Progenitor cell of endocrine pancreas (in vitro differentiated cells): ENCODE measurements at regions not wholly inside any gene's neighbourhood (a gene's known extent, or its start where the extent isn't known, plus 50 kb on each side); places are given as distances from the start of the nearest gene placed in this dataset.

Experiments
- DNase-seq: peaks from one replicate; pipeline ENCODE4 v3.0.0; 2021; ENCODE audit warnings: low spot score; ENCODE audit not compliant: unreplicated experiment
- H3K27ac Mint-ChIP-seq: 2 replicates; pipeline ENCODE4 v1.8.0; 2021; ENCODE audit warnings: mild to moderate bottlenecking, moderate library complexity, mixed read lengths
- H3K27me3 Mint-ChIP-seq: 2 replicates; pipeline ENCODE4 v1.8.0; 2021; ENCODE audit warnings: mixed read lengths
- H3K36me3 Mint-ChIP-seq: 2 replicates; pipeline ENCODE4 v1.8.0; 2022; ENCODE audit warnings: mixed read lengths; ENCODE audit not compliant: insufficient read depth
- H3K4me1 Mint-ChIP-seq: 2 replicates; pipeline ENCODE4 v1.8.0; 2021; ENCODE audit warnings: low read depth, mixed read lengths
- H3K4me3 Mint-ChIP-seq: 2 replicates; pipeline ENCODE4 v1.8.0; 2021; ENCODE audit warnings: low read depth, mild to moderate bottlenecking, moderate library complexity, mixed read lengths
- H3K9me3 Mint-ChIP-seq: 2 replicates; pipeline ENCODE4 v1.8.0; 2021; ENCODE audit warnings: low read depth, mixed read lengths
- CTCF ChIP-seq: fragments of 200-600 bp; sonication (generic); IDR thresholded peaks from one replicate; pipeline ENCODE4 v1.5.0; 2021; ENCODE audit warnings: antibody characterized with exemption, mild to moderate bottlenecking; ENCODE audit not compliant: unreplicated experiment

GRCh38 chr4:34112573-34112972 is 2131.7 kb downstream of the ARAP2 start:
- Mint-ChIP-seq H3K27me3 (no peaks in the 10 kb centered on the region), H3K4me3 (no peak overlapping the region), H3K27ac (no peak overlapping the region), H3K9me3 (no peaks in the 10 kb centered on the region), H3K36me3 (no peaks in the 10 kb centered on the region), H3K4me1 (no peaks in the 10 kb centered on the region)
- no peak for DNase-seq
- no peak for TF ChIP-seq CTCF

- H3K36me3 Mint-ChIP-seq = no peaks in the 10 kb centered on the region
- no peak for DNase-seq
- no peaks in the 10 kb centered on the region for H3K27me3 Mint-ChIP-seq
- no peak overlapping the region for H3K27ac Mint-ChIP-seq
- no peak overlapping the region for H3K4me3 Mint-ChIP-seq
- peaks cover 3% of the 10 kb centered on the region for H3K4me1 Mint-ChIP-seq
- H3K9me3 Mint-ChIP-seq = peaks cover 23% of the 10 kb centered on the region
- TF ChIP-seq CTCF = no peak
These were observed 2105.9 kb downstream of the ARAP2 start for GRCh38 chr4:34138385-34138784.

- H3K4me3 Mint-ChIP-seq = no peak overlapping the region
- H3K9me3 Mint-ChIP-seq = peaks cover 19% of the 10 kb centered on the region
- H3K27ac Mint-ChIP-seq = no peak overlapping the region
- H3K27me3 Mint-ChIP-seq = no peaks in the 10 kb centered on the region
- no peak for DNase-seq
- H3K36me3 Mint-ChIP-seq = no peaks in the 10 kb centered on the region
- TF ChIP-seq CTCF = no peak
- peaks cover 3% of the 10 kb centered on the region for H3K4me1 Mint-ChIP-seq
These were observed 2105.0 kb downstream of the ARAP2 start for GRCh38 chr4:34139346-34139745.

- Mint-ChIP-seq H3K27ac (no peak overlapping the region), H3K4me1 (peaks cover 4% of the 10 kb centered on the region), H3K9me3 (no peaks in the 10 kb centered on the region), H3K4me3 (no peak overlapping the region), H3K36me3 (no peaks in the 10 kb centered on the region), H3K27me3 (no peaks in the 10 kb centered on the region)
- DNase-seq = no peak
- no peak for TF ChIP-seq CTCF
These were observed 2095.9 kb downstream of the ARAP2 start for GRCh38 chr4:34148322-34148908.

- no peak overlapping the region for H3K27ac Mint-ChIP-seq
- H3K4me1 Mint-ChIP-seq = no peaks in the 10 kb centered on the region
- H3K4me3 Mint-ChIP-seq = no peak overlapping the region
- DNase-seq = no peak
- no peaks in the 10 kb centered on the region for H3K27me3 Mint-ChIP-seq
- TF ChIP-seq CTCF = no peak
- peaks cover 2% of the 10 kb centered on the region for H3K36me3 Mint-ChIP-seq
- H3K9me3 Mint-ChIP-seq = peaks cover 28% of the 10 kb centered on the region
These were observed 2086.8 kb downstream of the ARAP2 start for GRCh38 chr4:34157547-34157946.
